ENCODE measurements at regions not wholly inside any gene's neighbourhood (a gene's known extent, or its start where the extent isn't known, plus 50 kb on each side); places are given as distances from the start of the nearest gene placed in this dataset.

DNA sequence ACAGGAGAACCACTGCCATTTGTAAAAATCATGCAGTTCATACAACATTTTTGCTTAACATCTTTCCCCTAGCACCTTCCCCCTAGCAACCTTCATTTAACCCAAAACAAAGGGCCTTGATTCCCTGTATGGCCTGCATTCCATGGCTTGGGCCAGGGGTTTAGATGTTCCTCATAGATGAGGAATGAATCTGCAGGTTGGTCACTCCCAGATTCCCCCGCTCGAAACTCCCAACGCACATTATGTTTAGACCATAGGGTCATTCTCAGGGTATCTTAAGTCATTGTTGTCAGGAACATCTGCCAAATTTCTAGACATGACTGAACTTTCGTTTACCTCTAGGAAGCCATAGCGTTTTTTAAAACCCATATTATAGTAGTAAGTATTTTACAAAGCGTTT is 282.2 kb upstream of the VLDLR start:
- TF ChIP-seq POLR2A (IDR thresholded peaks at IDR 0.05) (no peak), POLR2AphosphoS5 (IDR thresholded peaks at IDR 0.05) (no peak), EP300 (IDR thresholded peaks at IDR 0.05; ENCODE audit: low read depth) (no peak)
- TF ChIP-seq, protein P1, sequence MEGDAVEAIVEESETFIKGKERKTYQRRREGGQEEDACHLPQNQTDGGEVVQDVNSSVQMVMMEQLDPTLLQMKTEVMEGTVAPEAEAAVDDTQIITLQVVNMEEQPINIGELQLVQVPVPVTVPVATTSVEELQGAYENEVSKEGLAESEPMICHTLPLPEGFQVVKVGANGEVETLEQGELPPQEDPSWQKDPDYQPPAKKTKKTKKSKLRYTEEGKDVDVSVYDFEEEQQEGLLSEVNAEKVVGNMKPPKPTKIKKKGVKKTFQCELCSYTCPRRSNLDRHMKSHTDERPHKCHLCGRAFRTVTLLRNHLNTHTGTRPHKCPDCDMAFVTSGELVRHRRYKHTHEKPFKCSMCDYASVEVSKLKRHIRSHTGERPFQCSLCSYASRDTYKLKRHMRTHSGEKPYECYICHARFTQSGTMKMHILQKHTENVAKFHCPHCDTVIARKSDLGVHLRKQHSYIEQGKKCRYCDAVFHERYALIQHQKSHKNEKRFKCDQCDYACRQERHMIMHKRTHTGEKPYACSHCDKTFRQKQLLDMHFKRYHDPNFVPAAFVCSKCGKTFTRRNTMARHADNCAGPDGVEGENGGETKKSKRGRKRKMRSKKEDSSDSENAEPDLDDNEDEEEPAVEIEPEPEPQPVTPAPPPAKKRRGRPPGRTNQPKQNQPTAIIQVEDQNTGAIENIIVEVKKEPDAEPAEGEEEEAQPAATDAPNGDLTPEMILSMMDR (IDR thresholded peaks at IDR 0.05), result no peak

Measured in transverse colon (tissue), 4 donors.